Endothelial cell of hepatic sinusoid (primary cell): ENCODE measurements at regions not wholly inside any gene's neighbourhood (a gene's known extent, or its start where the extent isn't known, plus 50 kb on each side); places are given as distances from the start of the nearest gene placed in this dataset.

Experiments used
- in situ Hi-C: cut with HindIII; loops from 2 replicates; pipeline ENCODE4 v1.10.0; 2017; ENCODE audit warnings: low sequenced_read_pairs

- in situ Hi-C loops: loop anchor here (5.0 kb wide), 2 partner anchors 47 to 82 kb away; no protein-coding TSS in a partner anchor
These were observed 58.5 kb upstream of the EXOC6 start for GRCh38 chr10:92789786-92790185.

- in situ Hi-C loops: no loop called here
These were observed 57.9 kb upstream of the EXOC6 start for GRCh38 chr10:92790440-92790839.

GRCh38 chr10:92792661-92793060 is 55.7 kb upstream of the EXOC6 start:
- in situ Hi-C loops: no loop called here
